GM12878 (cell line): ENCODE measurements at regions not wholly inside any gene's neighbourhood (a gene's known extent, or its start where the extent isn't known, plus 50 kb on each side); places are given as distances from the start of the nearest gene placed in this dataset.

ENCODE experiments used
- CTCF ChIP-seq, 3 experiments: IDR thresholded peaks in 2 of 3; conservative IDR thresholded peaks in 1 of 3; 2 replicates each; pipeline ENCODE4 v1.5.1; 2011; ENCODE audit warnings: low read depth in 3 of 3, low read length in 3 of 3, mild to moderate bottlenecking in 3 of 3, control low read depth in 2 of 3, moderate library complexity in 2 of 3, inconsistent platforms in 1 of 3, mixed read lengths in 1 of 3; ENCODE audit not compliant: control insufficient read depth in 2 of 3, insufficient read depth in 1 of 3; ENCODE audit errors: extremely low read depth in 1 of 3
- POLR2A ChIP-seq: IDR thresholded peaks from 2 replicates; pipeline ENCODE4 v1.6.1; 2011; ENCODE audit warnings: low read depth, mild to moderate bottlenecking, low read length

- no peak for TF ChIP-seq CTCF (IDR thresholded peaks at IDR 0.05 in 2 of 3, conservative IDR thresholded peaks at IDR 0.05 in 1 of 3; ENCODE audit: control insufficient read depth in 2 of 3, extremely low read depth in 1 of 3, insufficient read depth in 1 of 3, low read depth in 3 of 3, low read length in 3 of 3)
- TF ChIP-seq POLR2A: no peak
Measured at GRCh38 chr14:99079061-99079727, 192.8 kb downstream of the BCL11B start.
